GM18951 (cell line): ENCODE measurements at regions not wholly inside any gene's neighbourhood (a gene's known extent, or its start where the extent isn't known, plus 50 kb on each side); places are given as distances from the start of the nearest gene placed in this dataset.

Source experiments
- POLR2A ChIP-seq: IDR thresholded peaks from 4 replicates; pipeline ENCODE4 v1.6.1; 2011; ENCODE audit warnings: mild to moderate bottlenecking; ENCODE audit not compliant: insufficient read length, insufficient read depth; ENCODE audit errors: extremely low read depth
- in situ Hi-C: fragments of 300-500 bp; cut with MboI; formaldehyde crosslinking; loops from one replicate; pipeline ENCODE4 v1.12.0; 2022; ENCODE audit warnings: low sequenced_read_pairs, mixed read lengths, inconsistent platforms; ENCODE audit not compliant: unreplicated experiment

GRCh38 chr10:61845950-61846268, 55.6 kb upstream of the ARID5B start:
- in situ Hi-C loops, result loop anchor here (25.0 kb wide), 1 partner anchor 709 kb away; no protein-coding TSS in a partner anchor
- TF ChIP-seq POLR2A, result no peak

- in situ Hi-C loops, result loop anchor here (25.0 kb wide), 1 partner anchor 709 kb away; no protein-coding TSS in a partner anchor
- no peak for TF ChIP-seq POLR2A
These were observed 55.0 kb upstream of the ARID5B start for GRCh38 chr10:61846370-61847031.

GRCh38 chr10:61847087-61847486, 54.4 kb upstream of the ARID5B start:
- in situ Hi-C loops, result loop anchor here (25.0 kb wide), 1 partner anchor 710 kb away; no protein-coding TSS in a partner anchor

GRCh38 chr10:61847640-61848039, 53.9 kb upstream of the ARID5B start:
- TF ChIP-seq POLR2A, result no peak
- in situ Hi-C loops, result loop anchor here (25.0 kb wide), 1 partner anchor 710 kb away; no protein-coding TSS in a partner anchor

More at GRCh38 chr10:61847087-61847486, 54.4 kb upstream of the ARID5B start:
- no peak for TF ChIP-seq POLR2A

GRCh38 chr10:61850376-61850775, 51.1 kb upstream of the ARID5B start:
- no peak for TF ChIP-seq POLR2A
- in situ Hi-C loops, result no loop called here
